ENCODE measurements at regions not wholly inside any gene's neighbourhood (a gene's known extent, or its start where the extent isn't known, plus 50 kb on each side); places are given as distances from the start of the nearest gene placed in this dataset.
A peak's percentile ranks its signal among the peaks of the same experiment; 100 is the strongest.

- DNase-seq (ENCODE audit: low spot score): no peak
- H3K9me3 Mint-ChIP-seq (ENCODE audit: low read depth): no peaks in the 10 kb centered on the region
- TF ChIP-seq, protein P1, sequence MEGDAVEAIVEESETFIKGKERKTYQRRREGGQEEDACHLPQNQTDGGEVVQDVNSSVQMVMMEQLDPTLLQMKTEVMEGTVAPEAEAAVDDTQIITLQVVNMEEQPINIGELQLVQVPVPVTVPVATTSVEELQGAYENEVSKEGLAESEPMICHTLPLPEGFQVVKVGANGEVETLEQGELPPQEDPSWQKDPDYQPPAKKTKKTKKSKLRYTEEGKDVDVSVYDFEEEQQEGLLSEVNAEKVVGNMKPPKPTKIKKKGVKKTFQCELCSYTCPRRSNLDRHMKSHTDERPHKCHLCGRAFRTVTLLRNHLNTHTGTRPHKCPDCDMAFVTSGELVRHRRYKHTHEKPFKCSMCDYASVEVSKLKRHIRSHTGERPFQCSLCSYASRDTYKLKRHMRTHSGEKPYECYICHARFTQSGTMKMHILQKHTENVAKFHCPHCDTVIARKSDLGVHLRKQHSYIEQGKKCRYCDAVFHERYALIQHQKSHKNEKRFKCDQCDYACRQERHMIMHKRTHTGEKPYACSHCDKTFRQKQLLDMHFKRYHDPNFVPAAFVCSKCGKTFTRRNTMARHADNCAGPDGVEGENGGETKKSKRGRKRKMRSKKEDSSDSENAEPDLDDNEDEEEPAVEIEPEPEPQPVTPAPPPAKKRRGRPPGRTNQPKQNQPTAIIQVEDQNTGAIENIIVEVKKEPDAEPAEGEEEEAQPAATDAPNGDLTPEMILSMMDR (IDR thresholded peaks at IDR 0.05): no peak
Measured at GRCh38 chr5:112681481-112681908, 56.2 kb upstream of the APC start.

DNA sequence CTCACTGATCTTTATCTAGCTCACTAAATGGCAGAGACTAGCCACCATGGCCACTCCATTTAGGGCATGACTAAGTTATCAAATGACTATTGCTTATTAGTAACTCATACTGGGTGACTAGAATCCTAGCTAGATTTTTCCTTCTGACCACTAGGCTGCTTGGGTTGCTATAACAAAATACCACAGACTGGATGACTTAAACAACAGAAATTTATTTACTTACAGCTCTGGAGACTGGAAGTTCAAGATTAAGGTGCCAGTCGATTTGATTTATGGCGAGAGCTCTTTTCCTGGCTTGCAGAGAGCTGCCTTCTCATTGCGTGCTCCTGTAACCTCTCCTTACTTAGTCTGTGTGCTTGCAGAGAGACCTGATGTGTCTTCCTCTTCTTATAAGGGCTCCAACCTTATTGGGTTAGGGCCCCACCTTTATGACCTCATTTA, 55.0 kb upstream of the APC start:
- TF ChIP-seq, protein P1 (IDR thresholded peaks at IDR 0.05): no peak
- no peaks in the 10 kb centered on the region for H3K36me3 Mint-ChIP-seq (ENCODE audit: low read depth)
- H3K27me3 Mint-ChIP-seq (ENCODE audit: low read depth): no peaks in the 10 kb centered on the region
- peaks cover 19% of the 10 kb centered on the region for H3K4me1 Mint-ChIP-seq (ENCODE audit: low read depth)
- DNase-seq (ENCODE audit: low spot score): no peak
- no peak overlapping the region for H3K4me3 Mint-ChIP-seq (ENCODE audit: unreplicated experiment)
- no peak overlapping the region for H3K27ac Mint-ChIP-seq (ENCODE audit: unreplicated experiment)
- no peaks in the 10 kb centered on the region for H3K9me3 Mint-ChIP-seq (ENCODE audit: low read depth)

More at GRCh38 chr5:112681481-112681908, 56.2 kb upstream of the APC start:
- Mint-ChIP-seq H3K36me3 (ENCODE audit: low read depth) (no peaks in the 10 kb centered on the region), H3K4me3 (ENCODE audit: unreplicated experiment) (no peak overlapping the region), H3K27ac (ENCODE audit: unreplicated experiment) (no peak overlapping the region), H3K4me1 (ENCODE audit: low read depth) (peaks cover 19% of the 10 kb centered on the region), H3K27me3 (ENCODE audit: low read depth) (peaks cover 4% of the 10 kb centered on the region)

GRCh38 chr5:112684121-112684520, 53.6 kb upstream of the APC start:
- Mint-ChIP-seq H3K4me3 (ENCODE audit: unreplicated experiment) (no peak overlapping the region), H3K27ac (ENCODE audit: unreplicated experiment) (no peak overlapping the region), H3K4me1 (ENCODE audit: low read depth) (peaks cover 26% of the 10 kb centered on the region), H3K9me3 (ENCODE audit: low read depth) (no peaks in the 10 kb centered on the region), H3K27me3 (ENCODE audit: low read depth) (peaks cover 2% of the 10 kb centered on the region), H3K36me3 (ENCODE audit: low read depth) (no peaks in the 10 kb centered on the region)
- TF ChIP-seq, protein P1 (IDR thresholded peaks at IDR 0.05): no peak
- no peak for DNase-seq (ENCODE audit: low spot score)

GRCh38 chr5:112684737-112685136, 52.9 kb upstream of the APC start:
- Mint-ChIP-seq H3K4me3 (ENCODE audit: unreplicated experiment) (no peak overlapping the region), H3K27me3 (ENCODE audit: low read depth) (peaks cover 2% of the 10 kb centered on the region), H3K9me3 (ENCODE audit: low read depth) (no peaks in the 10 kb centered on the region), H3K4me1 (ENCODE audit: low read depth) (peaks cover 29% of the 10 kb centered on the region), H3K27ac (ENCODE audit: unreplicated experiment) (peak overlapping the region; percentile 77), H3K36me3 (ENCODE audit: low read depth) (no peaks in the 10 kb centered on the region)
- no peak for DNase-seq (ENCODE audit: low spot score)
- TF ChIP-seq, protein P1 (IDR thresholded peaks at IDR 0.05): no peak

DNA sequence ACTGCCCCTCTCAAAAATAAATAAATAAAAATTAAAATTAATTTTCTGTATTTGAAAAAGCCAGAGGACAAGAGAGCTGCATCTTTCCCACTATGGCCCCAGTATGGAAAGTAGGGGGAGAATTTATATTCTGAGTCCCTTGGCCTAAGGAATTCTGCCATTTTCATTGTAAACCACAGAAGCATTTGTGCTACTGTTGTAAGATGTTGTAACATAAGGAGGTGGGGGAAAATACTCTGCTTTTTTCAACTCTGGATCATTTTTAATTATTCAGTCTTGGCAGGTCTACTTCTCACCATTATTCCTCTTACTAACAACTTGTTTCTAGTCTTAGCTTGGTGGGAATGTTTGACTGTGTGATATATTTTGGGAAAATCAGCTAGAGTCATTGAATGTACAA, 52.3 kb upstream of the APC start:
- no peak for DNase-seq (ENCODE audit: low spot score)
- Mint-ChIP-seq H3K9me3 (ENCODE audit: low read depth) (no peaks in the 10 kb centered on the region), H3K27ac (ENCODE audit: unreplicated experiment) (no peak overlapping the region), H3K36me3 (ENCODE audit: low read depth) (no peaks in the 10 kb centered on the region), H3K27me3 (ENCODE audit: low read depth) (peaks cover 2% of the 10 kb centered on the region), H3K4me1 (ENCODE audit: low read depth) (peaks cover 29% of the 10 kb centered on the region), H3K4me3 (ENCODE audit: unreplicated experiment) (no peak overlapping the region)
- TF ChIP-seq, protein P1 (IDR thresholded peaks at IDR 0.05): no peak
